UCSD-AML1 (cell line): ENCODE measurements at regions not wholly inside any gene's neighbourhood (a gene's known extent, or its start where the extent isn't known, plus 50 kb on each side); places are given as distances from the start of the nearest gene placed in this dataset.
"Not testable (repeated sequence)": the region's sequence is repeated elsewhere in the genome, so short reads cannot be mapped to it uniquely, and the experiment has no call there.

ENCODE experiments used
- DNase-seq: peaks from one replicate; lab custom pipeline; 2025; ENCODE audit not compliant: unreplicated experiment; lab: John Stamatoyannopoulos, UW

GRCh38 chr14:87734577-87735360, 258.2 kb downstream of the GALC start:
- not testable (repeated sequence) for DNase-seq

- not testable (repeated sequence) for DNase-seq
These were observed 259.9 kb downstream of the GALC start for GRCh38 chr14:87733115-87733514.

- DNase-seq = no peak
These were observed 260.4 kb downstream of the GALC start for GRCh38 chr14:87732562-87732961.

GRCh38 chr14:87725318-87725717, 267.7 kb downstream of the GALC start:
- no peak for DNase-seq

- DNase-seq = no peak
These were observed 280.4 kb downstream of the GALC start for GRCh38 chr14:87712396-87713090.

GRCh38 chr14:87705439-87705896, 287.5 kb downstream of the GALC start:
- DNase-seq = no peak

- DNase-seq = no peak
These were observed 294.5 kb downstream of the GALC start for GRCh38 chr14:87698481-87698880.

- no peak for DNase-seq
These were observed 296.5 kb downstream of the GALC start for GRCh38 chr14:87696485-87696884.

GRCh38 chr14:87691042-87691881, 301.7 kb downstream of the GALC start:
- DNase-seq = no peak

- no peak for DNase-seq
These were observed 302.8 kb downstream of the GALC start for GRCh38 chr14:87690076-87690613.

GRCh38 chr14:87688524-87688923, 304.5 kb downstream of the GALC start:
- DNase-seq = no peak

- no peak for DNase-seq
These were observed 305.6 kb downstream of the GALC start for GRCh38 chr14:87687420-87687819.

GRCh38 chr14:87686746-87687145, 306.2 kb downstream of the GALC start:
- DNase-seq = no peak

GRCh38 chr14:87679866-87680265, 313.1 kb downstream of the GALC start:
- no peak for DNase-seq

- DNase-seq = no peak
These were observed 314.4 kb downstream of the GALC start for GRCh38 chr14:87678624-87679023.

GRCh38 chr14:87676814-87677437, 316.1 kb downstream of the GALC start:
- no peak for DNase-seq

- DNase-seq = no peak
These were observed 325.3 kb downstream of the GALC start for GRCh38 chr14:87667659-87668058.

- no peak for DNase-seq
These were observed 336.7 kb downstream of the GALC start for GRCh38 chr14:87656315-87656714.

- no peak for DNase-seq
These were observed 340.7 kb downstream of the GALC start for GRCh38 chr14:87652278-87652677.

- DNase-seq = no peak
These were observed 348.3 kb downstream of the GALC start for GRCh38 chr14:87644689-87645088.

GRCh38 chr14:87643005-87643404, 350.0 kb downstream of the GALC start:
- no peak for DNase-seq
